H1 (cell line): ENCODE measurements at regions not wholly inside any gene's neighbourhood (a gene's known extent, or its start where the extent isn't known, plus 50 kb on each side); places are given as distances from the start of the nearest gene placed in this dataset.

Experiments
- CTCF ChIA-PET: fragments of 300-600 bp; sonication (Branson Sonifier 250); formaldehyde crosslinking; loops from one replicate; lab custom pipeline; 2021; ENCODE audit not compliant: partially characterized antibody; lab: Charles Lee
- POLR2A ChIA-PET: fragments of 300-600 bp; sonication (Branson Sonifier 250); formaldehyde crosslinking; loops from one replicate; lab custom pipeline; 2021; ENCODE audit warnings: inconsistent platforms; ENCODE audit not compliant: partially characterized antibody; lab: Charles Lee
- DNase-seq, 2 experiments: peaks; one replicate each; pipeline versions ENCODE4 v3.0.0 to v3.0.0-alpha.2; 2010 to 2022; ENCODE audit warnings: low spot score in 2 of 2, low read depth in 1 of 2, mixed read lengths in 1 of 2
- FAIRE-seq: peaks from 2 replicates; lab custom pipeline; 2011; peaks lifted over from hg19 to GRCh38; lab: Jason Lieb, UNC
- H2AFZ ChIP-seq: 2 replicates; pipeline ENCODE4 v1.8.1; 2012; ENCODE audit warnings: low read length, inconsistent platforms
- H2AK5ac ChIP-seq: 2 replicates; pipeline ENCODE4 v1.6.1; 2013; ENCODE audit warnings: low read depth, low read length
- H2BK120ac ChIP-seq: replicated peaks from 2 replicates; pipeline ENCODE3; 2013; ENCODE audit warnings: low read depth, low read length, inconsistent platforms
- H2BK12ac ChIP-seq: 2 replicates; pipeline ENCODE4 v1.6.1; 2013; ENCODE audit warnings: low read depth, low read length
- H2BK15ac ChIP-seq: 2 replicates; pipeline ENCODE4 v1.6.1; 2013; ENCODE audit warnings: low read length
- H2BK20ac ChIP-seq: 2 replicates; pipeline ENCODE4 v1.6.1; 2013; ENCODE audit warnings: low read length
- H2BK5ac ChIP-seq: 2 replicates; pipeline ENCODE4 v1.6.1; 2013; ENCODE audit warnings: low read depth, low read length
- H3K14ac ChIP-seq: 2 replicates; pipeline ENCODE4 v1.6.1; 2013; ENCODE audit warnings: inconsistent platforms; ENCODE audit not compliant: insufficient read length
- H3K18ac ChIP-seq: 2 replicates; pipeline ENCODE4 v1.6.1; 2013; ENCODE audit warnings: low read length; ENCODE audit errors: extremely low read depth
- H3K23ac ChIP-seq: 2 replicates; pipeline ENCODE4 v1.6.1; 2013; ENCODE audit warnings: inconsistent platforms; ENCODE audit not compliant: insufficient read length
- H3K23me2 ChIP-seq: 2 replicates; pipeline ENCODE4 v1.6.1; 2013; ENCODE audit warnings: low read depth, low read length
- H3K27ac ChIP-seq: 2 replicates; pipeline ENCODE4 v1.6.1; 2011; ENCODE audit warnings: low read depth, low read length, inconsistent platforms
- H3K27me3 ChIP-seq, 4 experiments: replicated peaks in 1 of 4; 1 replicate in 1 of 4; 2 replicates in 3 of 4; pipeline versions ENCODE4 v1.6.1 to v1.8.1; 2011 to 2013; ENCODE audit warnings: low read length in 3 of 4, mild to moderate bottlenecking in 3 of 4, inconsistent platforms in 2 of 4, mixed read lengths in 2 of 4, moderate library complexity in 1 of 4; ENCODE audit not compliant: control insufficient read depth in 3 of 4, insufficient read depth in 3 of 4; ENCODE audit errors: extremely low read depth in 1 of 4
- H3K36me3 ChIP-seq, 4 experiments: 2 replicates each; pipeline versions ENCODE4 v1.6.1 to v1.8.1; 2011 to 2013; ENCODE audit warnings: mild to moderate bottlenecking in 4 of 4, low read length in 3 of 4, moderate library complexity in 2 of 4, control low read depth in 1 of 4, inconsistent platforms in 1 of 4; ENCODE audit not compliant: insufficient read depth in 4 of 4, control insufficient read depth in 2 of 4
- H3K4ac ChIP-seq: replicated peaks from 2 replicates; pipeline ENCODE3; 2013; ENCODE audit warnings: low read length, low read depth, mixed read lengths, inconsistent platforms; ENCODE audit not compliant: insufficient read length
- H3K4me1 ChIP-seq, 4 experiments: replicated peaks in 1 of 4; 1 replicate in 1 of 4; 2 replicates in 3 of 4; pipeline versions ENCODE4 v1.6.1 to v1.8.1; 2011 to 2013; ENCODE audit warnings: low read length in 3 of 4, inconsistent platforms in 2 of 4, mixed read lengths in 1 of 4; ENCODE audit not compliant: insufficient read depth in 4 of 4, control insufficient read depth in 3 of 4
- H3K4me2 ChIP-seq, 2 experiments: 2 replicates each; pipeline versions ENCODE4 v1.6.1 to v1.8.1; 2011 to 2013; ENCODE audit warnings: low read depth in 2 of 2, low read length in 2 of 2, control low read depth in 1 of 2, inconsistent platforms in 1 of 2, mild to moderate bottlenecking in 1 of 2; ENCODE audit not compliant: insufficient read depth in 1 of 2
- H3K4me3 ChIP-seq, 4 experiments: fragments of 200-600, 300-600 bp in 1 of 4; sonication (generic), shearing (Covaris generic), sonication (Bioruptor Twin) in 1 of 4; 2 replicates each; pipeline versions ENCODE4 v1.5.1 to v1.8.1; 2011 to 2016; ENCODE audit warnings: low read length in 4 of 4, low read depth in 3 of 4, control low read depth in 2 of 4, inconsistent platforms in 2 of 4, mild to moderate bottlenecking in 2 of 4, mixed read lengths in 1 of 4, moderate library complexity in 1 of 4; ENCODE audit not compliant: insufficient read depth in 2 of 4; ENCODE audit errors: extremely low read depth in 1 of 4
- H3K56ac ChIP-seq: replicated peaks from 2 replicates; pipeline ENCODE3; 2013; ENCODE audit warnings: low read depth, mild to moderate bottlenecking, mixed read lengths, low read length, inconsistent platforms; ENCODE audit not compliant: insufficient read length
- H3K79me1 ChIP-seq: 2 replicates; pipeline ENCODE4 v1.6.1; 2013; ENCODE audit warnings: low read depth, low read length, control low read depth
- H3K79me2 ChIP-seq, 2 experiments: 2 replicates each; pipeline versions ENCODE4 v1.6.1 to v1.8.1; 2012 to 2013; ENCODE audit warnings: low read length in 2 of 2, mild to moderate bottlenecking in 2 of 2, inconsistent platforms in 1 of 2; ENCODE audit not compliant: insufficient read depth in 2 of 2, control insufficient read depth in 1 of 2
- H3K9ac ChIP-seq, 4 experiments: replicated peaks in 1 of 4; 1 replicate in 1 of 4; 2 replicates in 3 of 4; pipeline versions ENCODE4 v1.6.1 to v1.8.1; 2011 to 2013; ENCODE audit warnings: low read depth in 3 of 4, low read length in 3 of 4, control low read depth in 2 of 4, mild to moderate bottlenecking in 2 of 4, moderate library complexity in 2 of 4, inconsistent platforms in 1 of 4; ENCODE audit errors: extremely low read depth in 1 of 4
- H3K9me3 ChIP-seq, 2 experiments: 2 replicates each; pipeline versions ENCODE4 v1.6.1 to v1.8.1; 2012 to 2013; ENCODE audit warnings: mild to moderate bottlenecking in 2 of 2, moderate library complexity in 2 of 2, control low read depth in 1 of 2, inconsistent platforms in 1 of 2, low read depth in 1 of 2, low read length in 1 of 2, mixed read lengths in 1 of 2; ENCODE audit not compliant: insufficient read depth in 2 of 2
- H4K20me1 ChIP-seq, 2 experiments: replicated peaks in 1 of 2; 2 replicates each; pipeline versions ENCODE3 to v1.8.1; 2011 to 2013; ENCODE audit warnings: inconsistent platforms in 2 of 2, low read length in 2 of 2, mild to moderate bottlenecking in 1 of 2; ENCODE audit not compliant: insufficient read depth in 2 of 2, control insufficient read depth in 1 of 2
- H4K5ac ChIP-seq: 2 replicates; pipeline ENCODE4 v1.6.1; 2013; ENCODE audit warnings: low read length, low read depth, mixed read lengths, inconsistent platforms; ENCODE audit not compliant: insufficient read length
- H4K8ac ChIP-seq: 2 replicates; pipeline ENCODE4 v1.8.0; 2013; ENCODE audit warnings: mild to moderate bottlenecking, moderate library complexity, low read length, inconsistent platforms; ENCODE audit not compliant: insufficient read depth; ENCODE audit errors: extremely low read depth
- H4K91ac ChIP-seq: replicated peaks from 2 replicates; pipeline ENCODE3; 2013; ENCODE audit warnings: low read length, mixed read lengths, inconsistent platforms; ENCODE audit not compliant: insufficient read length
- BACH1 ChIP-seq: IDR thresholded peaks from 2 replicates; pipeline ENCODE4 v1.6.1; 2012; ENCODE audit warnings: low read length, improper control_type of control experiment
- CEBPB ChIP-seq: IDR thresholded peaks from 2 replicates; pipeline ENCODE4 v1.6.1; 2012; ENCODE audit warnings: low read depth, low read length
- CHD1 ChIP-seq: IDR thresholded peaks from 2 replicates; pipeline ENCODE4 v1.6.1; 2012; ENCODE audit warnings: low read depth, low read length, improper control_type of control experiment
- CTBP2 ChIP-seq: IDR thresholded peaks from 2 replicates; pipeline ENCODE4 v1.7.0; 2011; ENCODE audit warnings: borderline replicate concordance, mild to moderate bottlenecking, moderate library complexity, mixed read lengths, low read length; ENCODE audit not compliant: insufficient read depth, insufficient read length
- FOSL1 ChIP-seq: IDR thresholded peaks from 2 replicates; pipeline ENCODE4 v1.6.1; 2011; ENCODE audit warnings: mild to moderate bottlenecking, low read depth, low read length, moderate library complexity; ENCODE audit not compliant: insufficient read depth
- HDAC2 ChIP-seq, 2 experiments: fragments of 300-600 bp in 1 of 2; sonication (generic) in 1 of 2; IDR thresholded peaks; 2 replicates each; pipeline ENCODE4 v1.6.1; 2011 to 2012; ENCODE audit warnings: low read depth in 2 of 2, low read length in 2 of 2, mild to moderate bottlenecking in 2 of 2, moderate library complexity in 2 of 2, borderline replicate concordance in 1 of 2, inconsistent platforms in 1 of 2
- KDM1A ChIP-seq: fragments of 200-600, 300-600 bp; sonication (generic); IDR thresholded peaks from 2 replicates; pipeline ENCODE4 v1.7.1; 2016; ENCODE audit warnings: mild to moderate bottlenecking, low read length, borderline replicate concordance
- MAFK ChIP-seq: IDR thresholded peaks from 2 replicates; pipeline ENCODE4 v1.6.1; 2012; ENCODE audit warnings: low read depth, mild to moderate bottlenecking, improper control_type of control experiment, low read length
- POLR2A ChIP-seq, 2 experiments: IDR thresholded peaks; 1 replicate in 1 of 2; 2 replicates in 1 of 2; pipeline ENCODE4 v1.6.1; 2011; ENCODE audit warnings: low read depth in 2 of 2, low read length in 2 of 2, mild to moderate bottlenecking in 2 of 2; ENCODE audit errors: control extremely low read depth in 1 of 2
- RAD21 ChIP-seq, 2 experiments: IDR thresholded peaks in 1 of 2; conservative IDR thresholded peaks in 1 of 2; 2 replicates each; pipeline ENCODE4 v1.6.1; 2011; ENCODE audit warnings: low read depth in 2 of 2, low read length in 2 of 2, improper control_type of control experiment in 1 of 2, inconsistent platforms in 1 of 2, mild to moderate bottlenecking in 1 of 2, moderate library complexity in 1 of 2
- RFX5 ChIP-seq: IDR thresholded peaks from 2 replicates; pipeline ENCODE4 v1.6.1; 2011; ENCODE audit warnings: low read depth, low read length, improper control_type of control experiment, borderline replicate concordance
- RXRA ChIP-seq: IDR thresholded peaks from 2 replicates; pipeline ENCODE4 v1.6.1; 2011; ENCODE audit warnings: low read depth, mild to moderate bottlenecking, low read length, moderate library complexity; ENCODE audit not compliant: insufficient read depth
- SIX5 ChIP-seq: IDR thresholded peaks from 2 replicates; pipeline ENCODE4 v1.6.1; 2011; ENCODE audit warnings: mild to moderate bottlenecking, low read depth, low read length
- SUZ12 ChIP-seq: fragments of 200-600 bp; sonication (generic); IDR thresholded peaks from 2 replicates; pipeline ENCODE4 v1.6.1; 2012; ENCODE audit warnings: mild to moderate bottlenecking, inconsistent platforms, low read length, moderate library complexity, mixed read lengths
- TAF1 ChIP-seq: IDR thresholded peaks from 2 replicates; pipeline ENCODE4 v1.6.1; 2011; ENCODE audit warnings: mild to moderate bottlenecking, low read depth, low read length
- TEAD4 ChIP-seq: IDR thresholded peaks from 2 replicates; pipeline ENCODE4 v1.6.1; 2012; ENCODE audit warnings: low read depth, low read length, inconsistent platforms, mixed read lengths
- whole genome bisulfite sequencing, 2 experiments: shearing (Covaris generic) in 1 of 2; methylation state at CpG; one replicate each; pipeline versions ENCODE4 v1.1.6 to v1.1.7; 2013 to 2015; ENCODE audit warnings: low lambda C conversion rate in 2 of 2, mixed read lengths in 2 of 2, inconsistent platforms in 1 of 2, low coverage in 1 of 2, missing lambda C conversion rate in 1 of 2; ENCODE audit not compliant: insufficient replicate concordance in 2 of 2, insufficient coverage in 1 of 2, insufficient read length in 1 of 2; ENCODE audit errors: extremely low coverage in 1 of 2, missing lambda C conversion rate in 1 of 2; 5-methylcytosine and 5-hydroxymethylcytosine counted together

- H2BK5ac ChIP-seq, result no peak overlapping the region
- H3K9me3 ChIP-seq, result no peaks in the 10 kb centered on the region
- no peak for DNase-seq
- no peak overlapping the region for H2BK15ac ChIP-seq
- H3K36me3 ChIP-seq, result no peaks in the 10 kb centered on the region
- H3K79me2 ChIP-seq, result no peaks in the 10 kb centered on the region
- H3K56ac ChIP-seq, result no peak overlapping the region
- no peak overlapping the region for H2BK20ac ChIP-seq
- H2BK12ac ChIP-seq, result no peak overlapping the region
- no peak overlapping the region for H4K5ac ChIP-seq
- H3K4me2 ChIP-seq, result no peak overlapping the region
- no peak overlapping the region for H2BK120ac ChIP-seq
- no peak overlapping the region for H4K91ac ChIP-seq
- ChIA-PET POLR2A (no interaction called here), CTCF (no interaction called here)
- WGBS, 2 experiments, result 84% methylated on average over 1 of the region's 1 CpG; no CpG with 5 or more reads in 1 of the 2 experiments
- no peak overlapping the region for H3K9ac ChIP-seq
- no peak overlapping the region for H3K18ac ChIP-seq
- no peak overlapping the region for H3K14ac ChIP-seq
- no peaks in the 10 kb centered on the region for H3K4me1 ChIP-seq
- H3K27ac ChIP-seq, result no peak overlapping the region
- no peak overlapping the region for H4K8ac ChIP-seq
- no peak overlapping the region for H3K4me3 ChIP-seq
- H2AFZ ChIP-seq, result no peak overlapping the region
- no peaks in the 10 kb centered on the region for H3K27me3 ChIP-seq
- no peak overlapping the region for H2AK5ac ChIP-seq
- no peak overlapping the region for H3K23ac ChIP-seq
- H4K20me1 ChIP-seq, result no peaks in the 10 kb centered on the region
- no peaks in the 10 kb centered on the region for H3K79me1 ChIP-seq
- H3K4ac ChIP-seq, result no peak overlapping the region
- FAIRE-seq, result no peak
- no peaks in the 10 kb centered on the region for H3K23me2 ChIP-seq
- TF ChIP-seq SUZ12 (no peak), KDM1A (no peak), CEBPB (no peak), FOSL1 (no peak), CHD1 (no peak), TAF1 (no peak), SIX5 (no peak), RXRA (no peak), HDAC2 (IDR thresholded peaks at IDR 0.05; ENCODE audit: borderline replicate concordance in 1 of 2, low read depth in 2 of 2, low read length in 2 of 2) (no peak), BACH1 (no peak), MAFK (no peak), TEAD4 (no peak), CTBP2 (no peak), RAD21 (IDR thresholded peaks at IDR 0.05 in 1 of 2, conservative IDR thresholded peaks at IDR 0.05 in 1 of 2; ENCODE audit: low read depth in 2 of 2, low read length in 2 of 2) (no peak), POLR2A (IDR thresholded peaks at IDR 0.05; ENCODE audit: control extremely low read depth in 1 of 2, low read depth in 2 of 2, low read length in 2 of 2) (no peak), RFX5 (no peak)
Observed at GRCh38 chr2:5098286-5098685, 593.9 kb upstream of the SOX11 start.
